ENCODE measurements at regions not wholly inside any gene's neighbourhood (a gene's known extent, or its start where the extent isn't known, plus 50 kb on each side); places are given as distances from the start of the nearest gene placed in this dataset.

DNA sequence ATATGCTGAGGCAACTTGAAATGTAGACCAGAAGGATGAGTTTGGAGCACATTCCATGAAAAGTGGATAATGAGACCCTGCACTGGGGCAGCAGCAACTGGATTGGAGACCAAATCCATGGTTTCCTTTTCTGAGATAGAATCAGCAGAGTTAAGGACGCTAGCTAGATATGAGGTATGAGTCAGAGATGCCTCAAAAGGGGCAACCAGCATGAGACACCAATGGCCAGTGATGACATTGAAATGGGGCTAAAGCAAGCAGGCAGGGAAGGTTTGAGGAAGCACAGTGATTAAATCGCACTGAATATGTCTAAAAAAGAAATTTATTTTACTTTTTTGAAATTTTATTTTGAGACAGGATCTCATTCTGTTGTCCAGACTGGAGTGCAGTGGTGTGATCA is 802.4 kb downstream of the TFAP2A start:
- TF ChIP-seq RAD21 (IDR thresholded peaks at IDR 0.05; ENCODE audit: low read length), result no peak
- TF ChIP-seq POLR2A (IDR thresholded peaks at IDR 0.05; ENCODE audit: low read depth, low read length), result no peak
- TF ChIP-seq, protein P1, sequence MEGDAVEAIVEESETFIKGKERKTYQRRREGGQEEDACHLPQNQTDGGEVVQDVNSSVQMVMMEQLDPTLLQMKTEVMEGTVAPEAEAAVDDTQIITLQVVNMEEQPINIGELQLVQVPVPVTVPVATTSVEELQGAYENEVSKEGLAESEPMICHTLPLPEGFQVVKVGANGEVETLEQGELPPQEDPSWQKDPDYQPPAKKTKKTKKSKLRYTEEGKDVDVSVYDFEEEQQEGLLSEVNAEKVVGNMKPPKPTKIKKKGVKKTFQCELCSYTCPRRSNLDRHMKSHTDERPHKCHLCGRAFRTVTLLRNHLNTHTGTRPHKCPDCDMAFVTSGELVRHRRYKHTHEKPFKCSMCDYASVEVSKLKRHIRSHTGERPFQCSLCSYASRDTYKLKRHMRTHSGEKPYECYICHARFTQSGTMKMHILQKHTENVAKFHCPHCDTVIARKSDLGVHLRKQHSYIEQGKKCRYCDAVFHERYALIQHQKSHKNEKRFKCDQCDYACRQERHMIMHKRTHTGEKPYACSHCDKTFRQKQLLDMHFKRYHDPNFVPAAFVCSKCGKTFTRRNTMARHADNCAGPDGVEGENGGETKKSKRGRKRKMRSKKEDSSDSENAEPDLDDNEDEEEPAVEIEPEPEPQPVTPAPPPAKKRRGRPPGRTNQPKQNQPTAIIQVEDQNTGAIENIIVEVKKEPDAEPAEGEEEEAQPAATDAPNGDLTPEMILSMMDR (conservative IDR thresholded peaks at IDR 0.05; ENCODE audit: low read depth, low read length), result no peak
- no peak for TF ChIP-seq RFX5 (IDR thresholded peaks at IDR 0.05; ENCODE audit: low read depth, low read length)
